Large intestine (tissue), 3 donors: ENCODE measurements at regions not wholly inside any gene's neighbourhood (a gene's known extent, or its start where the extent isn't known, plus 50 kb on each side); places are given as distances from the start of the nearest gene placed in this dataset.

Experiments
- DNase-seq, 2 donors: peaks; one replicate each; pipeline versions ENCODE4 v3.0.0 to v3.0.0-alpha.2; 2013
- H3K27ac ChIP-seq: one replicate; pipeline ENCODE4 v1.5.1; 2013; ENCODE audit warnings: low read length
- H3K27me3 ChIP-seq: 2 replicates; pipeline ENCODE4 v1.6.1; 2013; ENCODE audit warnings: low read length; ENCODE audit not compliant: control insufficient read depth, insufficient read depth
- H3K36me3 ChIP-seq: 2 replicates; pipeline ENCODE4 v1.6.1; 2013; ENCODE audit warnings: low read length; ENCODE audit not compliant: control insufficient read depth, insufficient read depth
- H3K4me1 ChIP-seq: one replicate; pipeline ENCODE4 v1.6.1; 2013; ENCODE audit warnings: low read length; ENCODE audit not compliant: control insufficient read depth, insufficient read depth
- H3K4me3 ChIP-seq: one replicate; pipeline ENCODE4 v1.5.1; 2013; ENCODE audit warnings: low read length
- H3K9me3 ChIP-seq: one replicate; pipeline ENCODE4 v1.6.1; 2013; ENCODE audit warnings: mild to moderate bottlenecking, low read depth, low read length, moderate library complexity; ENCODE audit not compliant: control insufficient read depth
- WGBS: methylation state at CpG from one replicate; pipeline ENCODE4 v1.1.5; 2013; ENCODE audit warnings: low lambda C conversion rate; ENCODE audit not compliant: insufficient coverage; 5-methylcytosine and 5-hydroxymethylcytosine counted together

DNA sequence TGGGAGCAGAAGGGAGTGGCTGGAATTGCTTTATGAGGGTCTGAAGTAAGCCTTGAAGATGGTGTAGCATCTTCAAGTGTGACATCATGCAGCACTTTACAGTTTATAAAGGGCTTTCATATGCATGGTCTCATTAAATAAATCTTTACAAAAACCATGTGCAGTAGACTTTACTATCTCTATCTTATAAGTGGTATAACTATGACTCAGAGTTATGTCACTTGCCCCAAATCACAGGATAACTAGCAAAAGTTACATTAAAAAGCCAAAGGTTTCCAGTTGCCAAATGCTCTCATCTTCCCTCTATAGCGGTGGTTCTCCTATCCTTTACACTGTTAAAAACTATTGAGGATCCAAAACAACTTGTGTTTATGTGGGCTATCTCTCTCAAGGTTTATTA, 687.7 kb upstream of the MARCKS start:
- Histone ChIP-seq H3K4me3 (no peak overlapping the region), H3K27ac (no peak overlapping the region), H3K4me1 (no peaks in the 10 kb centered on the region), H3K27me3 (no peaks in the 10 kb centered on the region), H3K36me3 (no peaks in the 10 kb centered on the region), H3K9me3 (no peaks in the 10 kb centered on the region)
- WGBS = no CpG with 5 or more reads among the region's 1 CpG
- DNase-seq = no peak

DNA sequence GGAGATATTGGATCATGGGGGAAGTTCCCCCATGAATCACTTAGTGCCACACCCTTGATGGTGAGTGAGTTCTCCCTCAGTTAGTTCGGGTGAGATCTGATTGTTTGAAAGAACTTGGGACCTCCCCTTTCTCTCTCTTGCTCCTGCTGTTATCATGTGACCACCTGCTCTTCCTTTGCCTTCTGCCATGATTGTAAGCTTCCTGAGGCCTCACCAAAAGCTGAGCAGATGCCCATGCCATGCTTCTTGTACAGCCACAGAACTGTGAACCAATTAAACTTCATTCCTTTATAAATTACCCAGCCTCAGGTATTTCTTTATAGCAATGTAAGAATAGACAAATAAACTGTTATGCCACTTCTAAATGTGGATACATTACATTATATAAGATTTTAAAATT, 686.7 kb upstream of the MARCKS start:
- no CpG with 5 or more reads among the region's 1 CpG for WGBS
- H3K4me3 ChIP-seq = no peak overlapping the region
- DNase-seq = no peak
- H3K9me3 ChIP-seq = no peaks in the 10 kb centered on the region
- no peaks in the 10 kb centered on the region for H3K4me1 ChIP-seq
- H3K27me3 ChIP-seq = no peaks in the 10 kb centered on the region
- no peak overlapping the region for H3K27ac ChIP-seq
- no peaks in the 10 kb centered on the region for H3K36me3 ChIP-seq

DNA sequence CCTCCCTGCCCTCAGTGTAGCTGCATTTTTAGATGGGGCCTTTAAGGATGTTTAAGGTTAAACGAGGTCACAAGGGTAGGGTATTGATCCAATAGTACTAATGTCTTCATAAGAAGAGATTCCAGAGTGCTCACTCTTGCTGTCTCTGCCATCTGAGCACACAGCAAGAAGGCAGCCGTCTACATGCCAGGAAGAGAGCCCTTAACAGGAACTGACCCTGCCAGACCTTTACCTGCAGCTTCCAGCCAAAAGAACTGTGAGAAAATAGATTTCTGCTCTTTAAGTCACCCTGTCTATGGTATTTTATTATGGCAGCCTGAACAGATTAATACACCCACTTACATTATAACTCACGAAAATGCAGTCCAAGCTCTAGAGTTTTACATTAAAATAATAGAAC, 685.3 kb upstream of the MARCKS start:
- DNase-seq = no peak
- H3K4me3 ChIP-seq = no peak overlapping the region
- H3K27me3 ChIP-seq = no peaks in the 10 kb centered on the region
- no peaks in the 10 kb centered on the region for H3K4me1 ChIP-seq
- H3K27ac ChIP-seq = no peak overlapping the region
- WGBS = 60% methylated on average over 1 of the region's 3 CpGs
- H3K36me3 ChIP-seq = no peaks in the 10 kb centered on the region
- H3K9me3 ChIP-seq = no peaks in the 10 kb centered on the region

DNA sequence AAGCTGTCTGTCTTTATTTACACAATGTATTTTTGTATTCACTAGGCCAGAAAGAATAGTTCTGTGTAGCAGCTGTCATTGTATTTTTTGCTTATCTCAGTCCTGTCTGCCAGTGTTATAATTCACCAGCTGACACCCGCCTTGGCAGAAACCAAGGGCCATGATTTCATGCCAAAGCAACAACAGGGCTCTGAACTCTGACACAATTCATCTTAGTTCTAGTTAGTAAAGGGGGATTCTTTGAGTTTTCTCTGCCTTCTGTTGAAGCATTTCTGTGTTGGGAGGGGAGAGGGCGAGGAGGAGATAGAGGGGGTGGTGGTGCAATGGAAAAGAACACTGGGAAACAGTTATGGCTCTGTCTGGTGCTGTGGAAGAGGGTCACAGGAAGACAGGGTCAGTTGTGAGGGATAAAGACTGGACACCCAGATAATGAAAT, 684.6 kb upstream of the MARCKS start:
- H3K27ac ChIP-seq = no peak overlapping the region
- peak in 1 of 2 donors; percentile 32 for DNase-seq
- no peak overlapping the region for H3K4me3 ChIP-seq

DNA sequence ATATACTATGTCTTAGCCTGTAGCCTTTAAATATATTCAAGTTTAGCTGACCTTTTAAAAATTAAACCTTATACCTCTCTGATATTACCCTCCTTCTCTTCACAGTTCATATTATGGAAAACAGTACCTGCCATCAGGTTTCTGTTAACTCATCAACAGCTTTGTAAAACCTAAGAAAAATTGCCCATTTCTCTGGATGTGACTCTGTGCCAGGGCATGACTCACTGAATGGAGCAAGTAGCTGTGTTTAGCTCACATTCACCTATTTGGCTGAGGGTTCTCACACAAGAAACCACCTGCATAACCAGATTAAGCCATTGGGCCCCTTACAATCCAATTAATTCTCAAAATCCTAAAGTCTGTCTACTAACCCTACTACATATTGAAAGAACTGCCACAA, 678.8 kb upstream of the MARCKS start:
- no peak overlapping the region for H3K4me3 ChIP-seq
- H3K36me3 ChIP-seq = no peaks in the 10 kb centered on the region
- H3K27me3 ChIP-seq = no peaks in the 10 kb centered on the region

More for the DNA sequence above, 684.6 kb upstream of the MARCKS start:
- no peaks in the 10 kb centered on the region for H3K4me1 ChIP-seq
- H3K27me3 ChIP-seq = no peaks in the 10 kb centered on the region
- no peaks in the 10 kb centered on the region for H3K9me3 ChIP-seq
- no peaks in the 10 kb centered on the region for H3K36me3 ChIP-seq
- WGBS = 60% methylated on average over 1 of the region's 2 CpGs

DNA sequence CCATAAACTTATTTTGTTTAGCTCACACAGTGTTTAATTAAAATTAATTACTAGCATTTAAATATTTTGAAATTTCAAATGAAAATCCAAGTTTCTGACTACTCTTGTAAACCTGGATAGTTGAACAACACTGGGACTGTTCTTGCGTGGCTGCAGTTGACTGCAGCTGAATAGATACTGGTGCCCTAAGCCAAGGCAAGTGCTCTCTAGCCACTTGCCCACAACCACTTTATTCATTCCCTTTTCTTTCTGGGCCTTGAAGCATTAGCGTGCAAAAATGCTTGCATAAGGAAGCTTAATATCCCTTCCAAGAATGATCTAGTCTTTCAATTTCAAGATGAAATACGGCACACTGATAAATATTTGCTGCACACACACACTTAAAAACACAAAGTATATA, 676.0 kb upstream of the MARCKS start:
- H3K4me1 ChIP-seq = no peaks in the 10 kb centered on the region
- no peaks in the 10 kb centered on the region for H3K27me3 ChIP-seq
- H3K36me3 ChIP-seq = no peaks in the 10 kb centered on the region
- no peaks in the 10 kb centered on the region for H3K9me3 ChIP-seq
- no peak for DNase-seq
- WGBS = no CpG with 5 or more reads among the region's 3 CpGs
- no peak overlapping the region for H3K4me3 ChIP-seq
- H3K27ac ChIP-seq = no peak overlapping the region

More for the DNA sequence above, 678.8 kb upstream of the MARCKS start:
- H3K27ac ChIP-seq = no peak overlapping the region
- DNase-seq = no peak
- H3K4me1 ChIP-seq = no peaks in the 10 kb centered on the region
- H3K9me3 ChIP-seq = no peaks in the 10 kb centered on the region

DNA sequence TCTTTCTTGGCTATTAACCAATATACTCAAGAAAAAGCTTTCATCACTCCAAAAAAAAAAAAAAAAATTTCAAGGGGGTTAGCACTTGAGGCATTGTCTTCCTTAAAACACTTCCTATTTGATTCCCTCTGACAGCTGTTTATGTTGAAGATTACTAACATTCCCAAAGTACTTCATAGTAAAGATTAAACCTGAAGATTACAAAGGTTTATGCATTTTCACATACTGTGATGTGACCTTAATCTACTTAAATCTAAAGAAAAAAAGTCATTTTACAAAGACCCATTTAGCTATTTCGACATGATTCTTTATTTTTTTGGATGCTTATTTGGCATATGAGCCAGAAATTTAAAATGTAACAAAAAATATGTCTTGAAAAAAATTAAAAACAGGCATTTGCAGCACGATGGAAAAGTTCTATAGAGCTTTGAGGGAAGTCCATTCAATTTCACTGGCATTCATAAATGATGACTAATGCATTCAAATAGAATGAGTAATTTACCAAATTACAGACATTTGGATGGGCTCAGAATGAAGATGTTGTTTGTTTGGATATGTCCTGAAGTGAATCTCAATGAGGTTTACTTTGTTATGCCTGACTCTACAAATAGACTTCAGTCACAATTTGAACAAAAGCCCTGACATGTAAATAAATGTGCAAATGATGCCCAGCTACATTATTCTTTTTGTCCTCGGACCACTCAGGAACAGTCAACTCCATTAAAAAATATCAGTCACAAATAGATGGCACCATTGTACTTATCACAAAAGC, 674.6 kb upstream of the MARCKS start:
- Histone ChIP-seq H3K27me3 (no peaks in the 10 kb centered on the region), H3K27ac (no peak overlapping the region), H3K4me3 (no peak overlapping the region), H3K4me1 (no peaks in the 10 kb centered on the region), H3K9me3 (no peaks in the 10 kb centered on the region), H3K36me3 (no peaks in the 10 kb centered on the region)
- no peak for DNase-seq
- WGBS = 94% methylated on average over 2 of the region's 3 CpGs

DNA sequence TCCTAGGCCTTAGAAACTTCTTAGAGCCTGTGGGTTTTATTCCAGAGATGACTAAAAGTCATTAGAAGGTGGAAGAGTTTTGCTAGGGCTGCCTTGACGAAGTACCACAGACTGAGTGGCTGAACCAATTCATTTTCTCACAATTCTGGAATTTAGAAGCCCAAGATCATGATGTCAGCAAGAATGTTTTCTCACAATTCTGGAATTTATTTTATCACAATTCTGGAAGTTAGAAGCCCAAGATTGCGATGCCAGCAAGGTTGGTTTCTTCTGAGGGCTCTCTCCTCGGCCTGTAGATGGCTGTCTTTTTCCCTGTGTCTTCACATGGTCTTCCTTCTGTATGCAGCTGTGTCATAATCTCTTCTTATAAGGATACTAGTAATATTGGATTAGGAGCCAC, 672.9 kb upstream of the MARCKS start:
- WGBS = no CpG with 5 or more reads among the region's 3 CpGs

DNA sequence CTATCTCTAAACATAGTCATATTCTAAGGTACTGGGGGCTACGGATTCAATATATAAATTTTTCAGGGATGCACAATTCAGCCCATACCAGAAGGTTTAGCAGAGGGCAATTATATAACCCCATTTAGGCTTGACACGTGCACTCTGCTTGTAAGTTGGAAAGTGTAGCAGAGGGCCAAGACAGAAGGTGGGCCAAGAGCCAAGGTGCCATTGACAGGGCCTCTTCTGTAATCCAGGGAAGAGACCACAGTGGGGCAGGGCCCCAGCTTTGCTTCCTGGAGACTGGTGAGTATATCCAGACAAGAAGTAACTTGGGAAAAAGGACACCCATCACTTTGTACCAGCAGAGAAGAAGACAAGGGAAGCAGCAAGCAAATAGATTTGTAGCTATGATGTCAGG, 672.4 kb upstream of the MARCKS start:
- H3K36me3 ChIP-seq = no peaks in the 10 kb centered on the region
- 100% methylated on average over 1 of the region's 2 CpGs for WGBS
- H3K9me3 ChIP-seq = no peaks in the 10 kb centered on the region
- H3K4me1 ChIP-seq = peaks cover 4% of the 10 kb centered on the region
- no peak overlapping the region for H3K27ac ChIP-seq
- no peaks in the 10 kb centered on the region for H3K27me3 ChIP-seq
- no peak overlapping the region for H3K4me3 ChIP-seq
- no peak for DNase-seq

More for the DNA sequence above, 672.9 kb upstream of the MARCKS start:
- no peak for DNase-seq
- Histone ChIP-seq H3K9me3 (no peaks in the 10 kb centered on the region), H3K27ac (no peak overlapping the region), H3K4me3 (no peak overlapping the region), H3K4me1 (peaks cover 4% of the 10 kb centered on the region), H3K36me3 (no peaks in the 10 kb centered on the region), H3K27me3 (no peaks in the 10 kb centered on the region)

DNA sequence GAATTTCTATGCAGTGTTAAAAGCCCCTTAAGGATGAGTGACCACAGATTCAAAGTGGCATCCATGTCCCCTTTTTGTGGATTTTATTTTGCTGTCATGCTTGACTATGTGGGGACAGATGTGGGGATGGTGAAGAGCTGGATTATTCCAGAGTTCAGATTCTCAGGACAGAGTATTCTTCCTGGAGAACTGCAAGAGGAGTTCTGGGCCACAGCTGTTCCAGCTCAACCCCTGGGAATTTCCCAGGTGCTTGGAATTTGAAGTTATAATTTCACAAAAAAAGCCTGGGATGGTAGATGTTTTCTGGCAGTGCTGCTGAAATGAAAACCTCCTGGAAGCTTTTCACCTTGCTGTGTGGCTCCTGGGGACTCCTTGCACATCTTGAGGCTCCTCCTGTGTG, 671.8 kb upstream of the MARCKS start:
- no peaks in the 10 kb centered on the region for H3K36me3 ChIP-seq
- no peaks in the 10 kb centered on the region for H3K27me3 ChIP-seq
- H3K4me1 ChIP-seq = peaks cover 4% of the 10 kb centered on the region
- no peaks in the 10 kb centered on the region for H3K9me3 ChIP-seq
- H3K4me3 ChIP-seq = no peak overlapping the region
- no peak for DNase-seq
- H3K27ac ChIP-seq = no peak overlapping the region

DNA sequence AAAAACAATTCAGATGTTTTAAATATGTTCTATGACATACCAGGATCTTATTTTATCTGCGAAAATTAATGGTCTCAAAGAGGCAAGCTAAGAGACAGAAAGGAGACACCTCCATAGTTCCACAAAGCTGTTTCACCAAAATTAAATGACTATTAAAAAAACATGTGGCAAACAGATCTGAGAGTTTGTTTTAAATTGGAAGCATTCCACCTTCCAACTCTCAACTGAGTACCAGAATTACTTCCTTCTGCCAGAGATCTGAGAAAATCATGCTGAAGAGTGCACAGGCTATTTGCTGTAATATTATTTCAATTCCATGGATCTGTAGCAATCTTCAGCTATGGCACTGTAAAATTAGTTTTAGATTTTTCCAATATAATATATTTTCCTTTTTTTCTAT, 669.5 kb upstream of the MARCKS start:
- no peak overlapping the region for H3K27ac ChIP-seq
- WGBS = no CpG with 5 or more reads among the region's 1 CpG
- H3K9me3 ChIP-seq = no peaks in the 10 kb centered on the region

More for the DNA sequence above, 669.5 kb upstream of the MARCKS start:
- no peak for DNase-seq
- Histone ChIP-seq H3K27me3 (no peaks in the 10 kb centered on the region), H3K4me3 (no peak overlapping the region), H3K36me3 (no peaks in the 10 kb centered on the region), H3K4me1 (peaks cover 4% of the 10 kb centered on the region)
